Central memory CD4-positive, alpha-beta T cell (primary cell): ENCODE measurements at regions not wholly inside any gene's neighbourhood (a gene's known extent, or its start where the extent isn't known, plus 50 kb on each side); places are given as distances from the start of the nearest gene placed in this dataset.

Experiments used
- DNase-seq: peaks from one replicate; pipeline ENCODE4 v3.0.0; 2022

DNA sequence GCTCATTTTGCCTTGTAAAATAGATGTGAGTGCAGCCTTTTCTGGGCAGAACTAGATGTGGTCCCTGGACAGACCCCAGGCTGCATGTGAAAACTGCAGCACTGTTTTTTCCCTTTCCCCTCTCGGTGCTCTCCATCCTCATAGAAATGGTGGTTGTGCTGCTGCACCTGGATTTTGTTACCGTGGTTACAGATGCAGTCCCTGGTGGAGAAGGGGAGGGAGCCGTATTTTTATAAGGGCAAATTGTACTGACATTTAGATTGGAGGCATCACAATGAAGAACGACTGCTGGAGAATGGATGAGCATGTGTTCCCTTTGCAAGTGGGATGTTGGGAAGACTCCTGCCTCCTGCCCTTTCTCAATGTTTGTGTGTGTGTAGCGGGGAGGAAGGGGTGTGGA, 469.9 kb downstream of the CCSER2 start:
- no peak for DNase-seq

DNA sequence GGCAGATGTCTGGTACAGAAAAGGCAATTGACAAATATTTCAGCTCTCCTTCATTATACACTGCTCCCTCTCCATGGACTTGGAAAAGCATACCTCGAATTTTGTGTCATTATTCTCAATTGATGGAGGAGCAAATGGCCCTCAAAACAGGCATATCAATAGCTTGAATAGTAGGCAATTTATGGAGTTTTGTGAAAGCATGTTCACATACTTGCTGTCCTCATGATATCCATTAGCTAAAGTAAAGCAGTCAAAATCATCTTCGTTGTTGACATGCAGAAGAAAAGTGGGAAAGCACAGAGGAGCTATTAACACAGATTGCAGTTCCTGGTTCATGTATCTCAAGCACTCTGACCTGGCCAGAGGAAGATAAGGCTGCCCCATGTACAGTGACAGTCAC, 472.8 kb downstream of the CCSER2 start:
- DNase-seq: no peak

DNA sequence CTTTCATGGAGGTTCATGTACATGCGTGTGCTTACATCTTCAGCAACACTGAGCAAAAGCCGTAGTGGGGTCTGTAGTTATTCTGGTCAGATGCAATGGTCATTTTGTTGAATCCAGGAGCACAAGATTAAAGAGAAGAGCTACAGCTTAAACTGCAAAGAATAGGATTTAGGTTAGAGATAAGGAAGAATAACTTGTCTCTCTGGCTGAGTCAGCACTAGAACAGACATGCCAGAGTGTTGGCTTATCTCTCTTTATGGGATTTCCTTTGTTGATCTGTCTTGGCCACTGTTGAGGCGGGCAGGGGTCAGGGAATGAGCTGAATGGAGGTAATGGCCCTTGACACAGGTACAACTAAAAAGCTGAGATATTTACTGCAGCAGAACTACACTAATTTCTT, 473.5 kb downstream of the CCSER2 start:
- DNase-seq: no peak

DNA sequence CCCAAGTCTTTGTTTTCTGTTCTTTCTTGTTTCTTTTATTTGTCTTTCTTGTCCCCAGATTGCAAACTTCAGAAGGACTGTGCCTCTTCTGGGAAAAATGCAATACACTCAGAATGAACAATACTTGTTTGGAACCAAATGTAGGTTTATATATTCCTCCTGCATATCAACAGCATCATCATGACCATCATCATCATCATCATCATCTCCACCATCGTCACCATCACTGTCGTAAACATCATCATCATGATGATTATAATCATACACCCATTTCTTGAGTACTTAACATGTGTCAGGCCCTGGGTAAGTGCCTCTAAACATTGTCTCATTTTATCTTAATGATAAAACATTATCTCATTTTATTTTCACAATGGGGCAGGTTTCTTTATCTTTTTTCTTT, 476.8 kb downstream of the CCSER2 start:
- DNase-seq: no peak

DNA sequence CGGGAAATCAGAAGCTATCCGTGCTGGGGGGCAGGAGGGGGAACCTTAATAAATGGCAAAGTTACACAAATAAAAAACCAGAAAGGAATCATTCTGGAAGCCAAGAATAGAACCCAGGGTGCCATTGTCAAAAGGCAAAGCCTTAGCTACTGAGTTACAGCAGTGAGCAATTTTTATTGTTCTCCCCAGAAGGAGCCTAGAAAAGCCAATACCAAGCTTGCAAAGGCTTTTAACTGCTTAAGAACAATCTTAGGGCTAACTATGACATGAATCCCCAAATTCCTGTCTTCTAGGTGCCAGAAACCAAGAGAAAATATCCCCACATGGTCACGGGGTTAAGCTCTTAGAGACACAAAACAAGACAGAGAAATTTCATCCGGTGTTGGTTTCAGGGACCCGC, 482.7 kb downstream of the CCSER2 start:
- DNase-seq: no peak

DNA sequence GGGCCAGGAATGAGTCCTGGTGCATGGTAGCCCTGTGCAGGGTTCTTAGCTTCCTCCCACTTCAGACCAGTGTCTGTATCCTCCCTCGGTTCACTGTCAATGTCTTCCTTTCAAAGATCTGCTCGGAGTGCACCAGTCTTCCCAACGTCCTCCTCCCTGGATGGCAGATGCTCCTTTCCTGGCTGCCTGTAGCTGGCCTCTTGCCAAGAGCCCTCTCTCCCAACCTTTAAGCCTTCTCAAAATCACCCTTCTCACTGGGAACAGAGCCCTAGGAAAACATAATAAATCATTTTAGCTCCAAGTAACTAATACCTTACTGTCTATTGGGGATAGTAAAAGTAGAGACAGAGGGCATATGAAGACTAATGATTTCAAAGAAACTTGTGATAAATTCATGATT, 490.6 kb downstream of the CCSER2 start:
- DNase-seq: no peak

DNA sequence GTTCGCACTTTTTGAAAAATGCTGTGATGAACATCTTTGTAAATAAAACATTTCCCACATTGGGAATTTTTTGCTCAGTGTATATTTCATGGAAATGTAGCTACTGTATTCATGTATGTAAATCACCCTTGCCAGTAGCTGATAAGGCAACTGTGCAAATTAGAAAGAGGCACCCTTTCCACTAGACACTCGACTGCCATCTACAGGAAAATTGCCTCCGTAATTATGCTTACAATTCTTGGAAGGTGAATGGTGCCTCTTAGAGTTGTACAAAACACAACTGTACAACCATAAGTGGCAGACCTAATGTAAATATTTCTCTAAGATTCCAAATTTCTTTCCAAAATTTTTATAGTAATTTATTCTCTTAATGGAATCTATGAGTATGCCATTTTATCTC, 491.7 kb downstream of the CCSER2 start:
- no peak for DNase-seq

DNA sequence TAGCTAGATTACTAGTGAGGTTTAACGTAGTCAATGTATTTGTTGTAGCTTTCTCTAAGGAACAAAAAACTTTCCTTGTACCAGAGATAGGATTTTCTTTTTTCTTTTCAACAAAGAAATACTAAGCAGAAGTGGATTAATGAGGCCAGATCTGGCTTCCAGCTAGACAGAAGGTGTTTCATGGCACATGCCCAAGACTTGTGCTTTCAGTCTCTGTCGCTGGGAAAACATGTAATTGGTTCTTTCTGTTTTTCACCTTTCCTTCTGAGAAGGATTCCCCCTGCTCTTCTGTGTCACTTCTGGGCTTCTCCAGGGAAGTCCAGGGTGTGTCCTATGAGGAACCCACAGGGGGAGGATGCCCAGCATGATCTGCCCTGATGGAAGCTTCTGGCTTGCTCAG, 492.2 kb downstream of the CCSER2 start:
- DNase-seq: no peak

DNA sequence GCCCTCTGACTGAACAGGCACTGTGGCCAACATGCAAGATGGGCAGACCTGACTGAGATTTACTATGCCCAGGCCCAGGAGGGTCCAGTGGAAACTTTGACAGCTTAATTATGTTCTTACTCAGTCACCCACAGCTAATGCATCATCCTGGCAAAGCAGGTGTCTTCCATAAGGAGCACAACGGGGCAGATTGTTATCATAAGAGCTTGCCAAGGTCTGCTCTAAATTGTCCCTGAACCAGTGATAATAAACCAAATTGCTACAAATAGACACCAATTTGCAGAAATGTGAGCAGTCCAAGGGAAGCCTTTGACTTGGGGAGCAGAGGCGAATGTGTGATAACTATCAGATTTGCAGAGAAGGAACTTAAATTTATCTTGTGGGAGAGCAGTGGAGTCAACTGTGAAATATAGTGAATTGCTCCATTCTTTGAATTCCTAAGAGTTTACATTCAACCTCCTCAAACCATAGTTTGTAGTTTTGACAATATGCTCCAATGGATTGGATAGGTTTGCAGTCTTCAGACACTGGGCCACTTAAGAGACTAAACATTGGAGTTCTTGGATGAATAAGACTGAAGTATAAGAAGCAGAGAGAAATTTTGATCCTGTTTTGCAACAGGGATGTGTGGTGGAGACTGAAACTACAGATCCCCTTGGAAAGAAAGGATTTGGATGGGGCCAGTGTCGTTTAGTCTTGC, 494.7 kb downstream of the CCSER2 start:
- DNase-seq: no peak

DNA sequence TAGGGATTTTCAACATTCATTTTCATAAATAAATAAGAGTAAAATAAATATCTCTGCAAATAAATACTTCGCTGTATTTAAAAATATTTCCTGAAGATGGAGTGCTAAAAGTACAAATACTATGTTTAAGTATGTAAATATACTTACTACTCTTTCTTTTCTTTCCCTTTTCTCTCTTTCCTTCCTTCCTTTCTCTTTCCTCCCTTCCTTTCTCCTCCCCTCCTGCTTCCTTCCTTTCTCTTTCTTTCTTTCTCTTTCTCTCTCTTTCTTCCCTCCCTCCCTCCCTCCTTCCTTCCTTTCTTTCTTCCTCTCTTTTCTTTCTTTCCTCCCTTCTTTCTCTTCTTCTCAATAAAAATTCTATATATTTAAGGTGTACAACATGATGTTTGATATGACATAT, 496.1 kb downstream of the CCSER2 start:
- DNase-seq: no peak

DNA sequence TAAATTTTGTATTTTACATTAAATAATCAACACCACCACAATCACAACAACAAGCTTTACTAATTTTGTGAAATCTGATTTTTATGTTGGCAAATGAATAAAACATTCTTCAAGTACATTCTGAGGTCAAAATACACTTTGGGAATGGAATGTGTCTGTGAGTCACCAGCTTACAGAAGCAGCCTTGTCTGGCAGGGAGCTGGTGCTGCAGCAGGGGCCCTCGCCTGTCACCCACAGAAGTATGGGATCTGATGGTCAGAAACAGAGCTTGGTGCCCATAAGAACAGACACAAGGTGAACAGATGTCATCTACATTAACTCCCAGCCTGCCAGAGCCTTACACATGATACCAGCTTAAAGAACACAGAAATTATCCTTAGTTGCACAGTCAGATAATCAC, 496.9 kb downstream of the CCSER2 start:
- DNase-seq: no peak

DNA sequence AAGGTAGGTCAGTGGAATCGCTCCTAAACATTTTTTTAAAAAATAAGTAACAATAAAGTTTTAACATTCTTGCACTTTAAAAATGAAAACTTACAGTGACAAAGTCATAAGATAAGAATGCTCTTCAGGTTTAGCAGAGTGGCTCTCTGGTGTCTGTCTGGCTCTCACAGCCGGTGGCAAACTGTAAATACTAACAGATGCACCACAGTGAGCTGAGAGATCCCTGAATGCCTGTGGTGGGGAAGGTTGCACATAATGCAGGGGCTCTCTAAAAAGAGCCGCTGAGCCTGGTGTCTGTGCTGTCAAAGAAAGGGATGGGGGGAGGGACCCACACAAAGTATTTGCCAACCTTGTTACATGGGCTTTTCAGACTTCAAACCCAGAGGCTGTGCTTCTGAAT, 498.3 kb downstream of the CCSER2 start:
- DNase-seq: no peak

DNA sequence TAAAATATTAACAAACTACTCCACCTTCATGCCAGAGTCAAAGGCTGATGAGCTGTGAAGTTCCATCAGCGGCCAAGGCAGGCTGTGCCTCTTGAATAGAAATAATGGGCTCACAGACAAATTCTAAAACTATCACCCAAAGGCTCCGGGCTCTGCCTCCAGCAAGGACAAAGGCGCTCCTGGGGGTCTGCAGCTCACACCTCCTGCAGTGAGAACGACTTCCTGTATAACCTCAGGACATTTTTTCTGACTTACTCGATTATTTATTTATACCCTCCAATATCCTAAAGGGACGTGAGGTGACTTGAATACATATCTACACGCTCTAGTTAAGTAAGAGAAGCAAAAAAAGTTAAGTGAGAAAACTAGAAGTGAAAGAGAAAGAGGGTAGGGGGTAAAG, 500.7 kb downstream of the CCSER2 start:
- DNase-seq: no peak

DNA sequence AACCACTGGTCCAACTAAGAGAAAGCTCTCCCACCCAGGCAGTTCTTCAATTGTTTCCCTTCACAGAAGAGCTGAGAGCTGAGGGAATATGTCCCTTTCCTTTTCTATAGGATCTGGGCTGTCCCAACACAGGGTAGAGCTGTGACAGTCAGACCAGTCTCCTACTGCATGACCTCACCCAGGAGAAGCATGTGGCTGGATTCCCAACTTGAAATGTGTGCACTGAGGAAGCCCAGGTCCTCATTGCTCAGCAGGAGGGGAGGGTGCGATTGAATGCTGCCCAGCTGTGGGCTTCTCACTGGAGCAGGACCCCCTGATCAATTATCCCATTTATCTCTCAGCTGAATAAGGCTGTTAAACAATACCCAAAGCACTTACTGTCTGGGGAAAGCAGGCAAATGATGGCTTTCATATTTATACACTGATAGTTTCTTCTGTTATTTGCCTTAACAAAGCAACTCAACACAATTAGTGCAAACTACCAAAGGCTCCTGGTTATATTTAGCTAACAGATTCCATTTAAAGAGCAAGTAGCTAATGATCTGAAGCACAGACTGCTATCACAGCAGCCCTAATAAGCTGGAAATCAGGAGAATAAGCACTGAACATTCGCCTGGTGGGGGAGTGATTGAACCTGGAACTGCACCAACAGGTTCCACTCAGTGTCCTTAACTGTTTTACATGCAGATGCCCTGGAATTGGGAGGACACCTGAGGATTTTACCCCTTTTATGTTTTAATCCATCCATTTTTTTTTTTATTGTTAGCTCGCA, 508.8 kb downstream of the CCSER2 start:
- DNase-seq: no peak

DNA sequence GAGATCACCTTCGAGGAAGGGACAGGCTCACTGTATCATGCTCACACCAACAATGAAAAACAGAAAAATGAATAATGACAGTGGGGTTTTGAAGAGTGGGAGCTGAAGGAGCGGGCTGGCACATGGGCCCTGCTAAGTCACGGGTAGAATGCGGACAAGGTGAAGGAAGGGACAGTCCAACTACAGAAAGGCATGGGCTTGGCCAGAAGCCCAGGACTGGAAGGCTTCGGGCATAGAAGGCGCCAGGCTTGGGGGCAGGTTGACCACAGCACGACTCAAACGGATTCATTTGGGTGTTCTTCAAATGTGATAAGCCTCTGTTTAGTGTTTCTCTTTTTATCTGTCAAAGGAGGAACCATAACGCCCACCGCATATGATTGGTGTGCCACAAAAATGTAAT, 509.5 kb downstream of the CCSER2 start:
- DNase-seq: no peak

DNA sequence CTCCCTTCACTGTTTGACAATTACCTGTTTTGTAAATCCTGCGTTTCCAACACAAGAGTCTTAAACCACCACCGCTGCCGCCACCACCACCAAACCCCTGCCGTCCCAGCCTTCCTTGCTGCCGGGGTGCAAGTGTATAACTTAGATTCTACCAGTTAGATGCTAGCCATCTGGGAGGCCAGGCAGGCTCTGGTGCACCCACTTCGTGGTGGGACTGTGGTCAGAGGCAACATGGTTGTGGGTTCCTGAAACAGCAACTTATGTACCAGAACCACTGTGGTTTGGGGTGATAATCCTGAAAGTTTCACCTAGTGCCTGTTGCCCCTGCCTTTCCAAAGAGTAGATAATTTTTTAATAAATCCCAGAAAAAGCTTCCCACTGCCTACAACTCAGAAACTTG, 510.5 kb downstream of the CCSER2 start:
- no peak for DNase-seq

DNA sequence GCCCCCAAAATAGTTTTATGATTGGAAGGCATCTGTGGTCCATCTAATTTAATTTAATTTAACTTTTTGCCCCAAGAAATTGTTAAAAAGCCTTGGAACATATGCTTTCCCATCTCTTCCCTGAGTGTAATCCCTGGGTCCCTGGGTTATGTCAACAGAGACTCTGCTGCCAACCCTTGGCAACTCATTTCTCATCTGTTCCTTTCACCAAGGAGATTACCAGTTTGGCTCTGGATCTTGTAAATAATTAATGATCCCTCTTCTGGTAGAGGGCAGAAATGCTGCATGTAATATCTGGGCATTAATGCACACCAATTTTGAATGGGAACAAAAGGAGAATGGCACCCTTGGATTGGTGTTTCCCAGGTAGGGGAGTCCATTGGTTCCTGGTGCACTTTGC, 514.2 kb downstream of the CCSER2 start:
- no peak for DNase-seq

DNA sequence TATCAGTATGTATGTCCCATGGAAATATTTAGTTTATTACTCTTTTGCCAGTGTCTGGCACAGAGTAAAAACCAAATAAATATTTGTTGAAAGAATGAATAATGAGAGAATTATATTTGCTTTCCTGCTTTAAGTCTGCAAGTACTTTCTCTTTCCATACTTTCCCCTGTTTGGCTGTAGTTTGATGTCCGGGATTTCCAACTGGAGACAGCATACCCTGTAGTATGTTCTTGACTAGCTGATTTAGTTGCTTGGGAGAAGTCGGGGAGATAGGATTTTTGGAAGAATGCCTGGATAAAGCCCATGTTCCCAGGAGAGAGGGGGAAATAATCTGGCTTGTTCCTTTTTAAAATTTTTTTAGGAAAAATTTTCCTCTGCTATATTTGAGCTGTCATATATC, 516.1 kb downstream of the CCSER2 start:
- DNase-seq: no peak

DNA sequence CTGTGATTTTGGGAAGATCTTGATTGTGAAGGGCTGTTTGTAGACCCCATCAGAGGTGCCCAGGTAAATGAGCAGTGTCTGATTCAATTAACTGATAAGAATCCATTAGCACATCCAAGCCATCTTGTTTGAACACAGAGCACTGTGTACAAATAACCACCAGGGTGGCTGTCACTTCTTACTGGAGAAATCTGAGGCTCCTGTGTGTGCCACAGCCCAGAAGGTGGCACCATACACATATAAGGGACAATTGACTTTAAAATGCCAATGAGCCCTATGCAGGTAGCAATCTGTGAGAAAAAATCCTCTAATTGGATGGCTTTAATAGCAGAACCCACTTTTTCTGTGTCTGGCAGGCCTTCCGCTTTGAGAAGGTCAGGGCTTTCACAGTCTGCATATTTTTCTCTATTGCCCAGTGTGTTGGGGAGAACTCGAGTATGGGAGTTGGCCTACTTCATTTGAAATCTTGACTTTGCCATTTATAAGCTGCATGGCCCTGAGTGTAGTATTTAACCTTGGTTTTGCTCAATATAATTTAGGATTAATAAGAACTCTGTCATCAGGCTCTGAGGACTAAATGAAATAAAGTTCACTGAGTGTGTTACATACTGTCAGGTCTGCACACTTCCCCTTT, 517.4 kb downstream of the CCSER2 start:
- no peak for DNase-seq

DNA sequence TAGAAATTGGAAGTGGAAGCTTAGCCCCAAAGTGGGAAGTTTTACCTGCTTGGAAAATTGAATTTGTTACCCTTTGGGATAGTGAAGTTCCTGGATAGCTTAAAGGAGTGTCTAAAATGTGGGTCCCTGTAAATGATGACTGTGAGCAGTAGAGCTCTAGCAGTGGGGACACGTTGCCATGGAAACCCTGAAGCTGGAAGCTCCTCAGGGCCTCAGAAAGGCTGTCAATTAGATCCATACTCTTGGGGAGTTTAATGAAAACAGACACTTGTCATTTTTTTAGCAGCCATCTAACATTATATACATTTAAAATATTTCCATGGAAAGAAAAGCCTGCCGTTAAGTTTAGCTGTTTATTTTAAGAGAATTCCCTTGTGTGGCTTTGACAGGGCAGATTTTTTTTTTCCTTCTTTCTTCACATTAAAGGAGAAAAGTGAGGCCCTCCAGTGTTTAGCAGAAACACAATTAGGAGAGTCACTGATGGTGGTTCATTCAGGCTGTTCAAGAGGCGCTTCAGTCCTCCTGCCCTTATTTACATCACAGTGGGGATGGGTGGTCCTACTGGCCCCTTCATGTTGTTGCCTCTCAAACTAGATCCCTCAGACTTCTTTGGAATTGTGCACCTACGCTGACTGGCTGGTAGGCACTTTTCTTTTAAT, 518.4 kb downstream of the CCSER2 start:
- DNase-seq: no peak

DNA sequence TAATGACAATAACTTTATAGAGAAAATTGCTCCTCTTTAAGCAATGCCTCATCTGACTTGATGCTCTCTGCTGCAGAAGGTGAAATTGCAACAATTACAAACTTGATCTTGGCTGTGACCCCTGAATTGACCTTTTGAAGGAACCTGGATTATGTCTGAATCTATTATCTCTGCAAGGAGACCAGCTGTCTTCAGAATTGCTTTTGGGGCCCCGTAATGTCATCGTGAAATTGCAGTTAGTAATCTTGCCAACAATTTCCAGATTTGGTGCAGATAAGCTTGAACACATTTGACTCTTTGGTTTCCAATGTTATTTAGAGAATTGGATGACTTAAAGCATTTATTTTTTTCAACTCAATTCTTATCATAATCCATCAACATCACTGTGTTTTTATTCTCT, 520.6 kb downstream of the CCSER2 start:
- DNase-seq: no peak

DNA sequence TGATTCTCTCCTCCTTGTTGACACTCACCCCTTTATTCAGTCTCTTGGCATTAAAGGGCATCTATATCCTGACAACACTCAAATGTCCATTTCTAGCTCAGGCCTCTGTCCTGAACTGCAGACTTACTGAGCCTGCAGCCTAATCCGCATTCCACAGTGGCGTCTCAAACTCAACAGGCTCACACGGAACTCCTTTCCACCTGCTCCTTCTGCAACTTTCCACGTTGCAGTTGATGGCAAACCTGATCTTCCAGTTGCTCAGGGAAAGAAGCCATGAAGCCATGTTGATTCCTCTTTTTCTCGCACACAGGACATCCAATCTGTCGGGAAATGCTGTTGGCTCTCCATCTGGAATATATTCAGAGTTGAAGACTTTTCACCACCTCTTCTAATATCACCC, 522.4 kb downstream of the CCSER2 start:
- no peak for DNase-seq

DNA sequence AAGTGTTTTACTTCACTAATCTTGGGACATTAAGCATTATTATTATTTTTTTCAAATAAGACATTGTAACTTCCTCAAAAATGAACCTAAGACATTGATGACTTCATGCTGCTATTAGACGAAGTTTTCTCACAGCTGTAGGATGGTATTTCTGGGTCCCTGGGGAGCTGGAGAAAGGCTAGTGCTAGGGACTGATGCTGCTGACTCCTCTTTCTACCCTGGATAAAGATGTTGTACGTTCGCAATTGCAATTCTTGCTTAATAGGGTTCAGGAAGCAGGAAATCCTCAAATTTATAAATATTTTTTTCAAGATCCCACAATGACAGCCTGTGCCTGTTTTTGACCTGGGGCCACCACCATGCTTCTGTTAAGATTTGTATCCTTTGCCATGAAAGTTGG, 526.0 kb downstream of the CCSER2 start:
- no peak for DNase-seq

DNA sequence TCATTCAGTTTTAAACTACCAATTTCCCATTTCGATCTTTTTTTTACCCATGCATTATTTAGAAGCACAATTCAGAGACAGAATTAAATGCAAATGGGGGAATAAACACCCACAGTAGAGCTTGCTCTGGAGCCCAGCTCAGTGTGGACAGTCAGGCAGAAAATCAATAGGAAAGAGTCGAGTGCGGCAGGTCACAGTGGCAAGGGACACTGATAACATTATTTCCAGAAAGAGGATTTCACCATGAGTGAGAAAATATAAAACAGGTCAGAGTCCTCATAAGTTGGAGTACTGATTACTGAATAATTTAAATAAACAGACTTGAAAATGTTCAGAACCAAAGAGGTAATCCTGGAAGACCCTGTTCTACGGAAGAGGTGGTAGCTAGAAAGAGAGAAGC, 532.5 kb downstream of the CCSER2 start:
- no peak for DNase-seq
